ENCODE measurements at regions not wholly inside any gene's neighbourhood (a gene's known extent, or its start where the extent isn't known, plus 50 kb on each side); places are given as distances from the start of the nearest gene placed in this dataset.

GRCh38 chr1:58919226-58919958 is 135.5 kb upstream of the JUN start:
- no peak for TF ChIP-seq POLR2A (IDR thresholded peaks at IDR 0.05)
- no peak for TF ChIP-seq CTCF (IDR thresholded peaks at IDR 0.05)
